ENCODE measurements at regions not wholly inside any gene's neighbourhood (a gene's known extent, or its start where the extent isn't known, plus 50 kb on each side); places are given as distances from the start of the nearest gene placed in this dataset.

DNA sequence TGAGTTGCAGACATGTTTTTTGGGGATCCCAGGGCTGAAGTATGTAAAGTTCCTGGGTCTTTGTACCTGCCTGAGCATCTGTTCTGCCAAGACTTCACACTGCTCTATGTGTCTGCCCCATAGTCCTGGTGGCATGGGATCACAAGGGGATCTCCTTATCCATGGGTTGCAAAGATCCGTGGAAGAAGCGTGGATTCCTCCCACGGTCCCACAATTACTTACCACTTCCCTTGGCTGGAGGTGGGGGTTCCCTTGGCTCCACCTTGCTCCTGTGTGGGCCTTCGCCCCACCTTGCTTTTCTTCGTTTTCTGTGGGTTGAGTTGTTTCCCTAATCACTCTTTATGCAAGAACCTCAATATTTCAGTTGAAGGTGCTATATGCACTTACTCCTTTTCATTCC, 157.4 kb upstream of the CHORDC1 start:
- no peak overlapping the region for H3K9ac ChIP-seq (ENCODE audit: low read length)
- TF ChIP-seq EZH2phosphoT487 (IDR thresholded peaks at IDR 0.05; ENCODE audit: low read length) (no peak), EZH2 (optimal IDR thresholded peaks at IDR 0.05; ENCODE audit: low read depth, low read length) (no peak), CTCF (IDR thresholded peaks at IDR 0.05; ENCODE audit: low read length) (no peak)
- no peaks in the 10 kb centered on the region for H4K20me1 ChIP-seq (ENCODE audit: insufficient read depth, low read length)
- no peaks in the 10 kb centered on the region for H3K27me3 ChIP-seq (replicated peaks; ENCODE audit: insufficient read depth, low read length)
- H3K36me3 ChIP-seq (replicated peaks; ENCODE audit: insufficient read depth, low read length): no peaks in the 10 kb centered on the region
- H3K4me2 ChIP-seq (ENCODE audit: low read depth, low read length): no peak overlapping the region
- H3F3A ChIP-seq (ENCODE audit: insufficient read depth, low read length): no peaks in the 10 kb centered on the region
- no peaks in the 10 kb centered on the region for H3K4me1 ChIP-seq (ENCODE audit: low read length)
- H3K79me2 ChIP-seq (ENCODE audit: low read length): no peaks in the 10 kb centered on the region
- H3K9me3 ChIP-seq (replicated peaks; ENCODE audit: insufficient read depth, low read length): no peaks in the 10 kb centered on the region
- H3K9me2 ChIP-seq (replicated peaks; ENCODE audit: insufficient read depth, low read length): no peaks in the 10 kb centered on the region
- DNase-seq: no peak
- H2AFZ ChIP-seq (ENCODE audit: low read length): no peak overlapping the region
- H3K27ac ChIP-seq (ENCODE audit: low read length): no peak overlapping the region
- no peak overlapping the region for H3K4me3 ChIP-seq (ENCODE audit: low read length)

GRCh38 chr11:90373971-90374370, 151.1 kb upstream of the CHORDC1 start:
- Histone ChIP-seq H3K9me2 (replicated peaks; ENCODE audit: insufficient read depth, low read length) (no peaks in the 10 kb centered on the region), H3F3A (ENCODE audit: insufficient read depth, low read length) (no peaks in the 10 kb centered on the region), H3K27ac (ENCODE audit: low read length) (no peak overlapping the region), H3K27me3 (replicated peaks; ENCODE audit: insufficient read depth, low read length) (no peaks in the 10 kb centered on the region), H3K9ac (ENCODE audit: low read length) (no peak overlapping the region), H3K9me3 (replicated peaks; ENCODE audit: insufficient read depth, low read length) (no peaks in the 10 kb centered on the region), H3K4me2 (ENCODE audit: low read depth, low read length) (no peak overlapping the region), H3K4me1 (ENCODE audit: low read length) (no peaks in the 10 kb centered on the region), H3K36me3 (replicated peaks; ENCODE audit: insufficient read depth, low read length) (no peaks in the 10 kb centered on the region), H3K4me3 (ENCODE audit: low read length) (no peak overlapping the region), H3K79me2 (ENCODE audit: low read length) (no peaks in the 10 kb centered on the region), H2AFZ (ENCODE audit: low read length) (no peak overlapping the region), H4K20me1 (ENCODE audit: insufficient read depth, low read length) (no peaks in the 10 kb centered on the region)
- TF ChIP-seq EZH2 (optimal IDR thresholded peaks at IDR 0.05; ENCODE audit: low read depth, low read length) (no peak), EZH2phosphoT487 (IDR thresholded peaks at IDR 0.05; ENCODE audit: low read length) (no peak), CTCF (IDR thresholded peaks at IDR 0.05; ENCODE audit: low read length) (no peak)
- DNase-seq: no peak

DNA sequence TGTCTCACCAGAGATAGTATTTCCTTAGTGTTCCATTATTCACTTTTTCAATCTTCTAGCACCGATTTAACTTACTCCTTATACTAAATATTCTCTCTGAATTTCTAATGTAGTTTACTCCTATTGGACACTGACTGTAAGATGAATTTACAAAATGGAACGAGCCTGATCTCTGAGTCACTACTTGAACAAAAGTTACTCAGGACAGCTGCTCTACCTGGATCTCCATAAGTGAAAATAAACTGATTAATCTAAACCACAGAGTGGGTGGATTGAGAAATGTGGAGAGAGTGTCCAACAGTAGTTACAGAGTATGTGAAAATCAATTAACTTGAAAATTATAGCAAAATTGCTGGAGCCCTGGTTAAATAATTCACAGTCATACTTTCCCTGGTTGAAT, 141.7 kb upstream of the CHORDC1 start:
- Histone ChIP-seq H4K20me1 (ENCODE audit: insufficient read depth, low read length) (no peaks in the 10 kb centered on the region), H3K4me2 (ENCODE audit: low read depth, low read length) (no peak overlapping the region), H2AFZ (ENCODE audit: low read length) (no peak overlapping the region), H3F3A (ENCODE audit: insufficient read depth, low read length) (no peaks in the 10 kb centered on the region), H3K27ac (ENCODE audit: low read length) (no peak overlapping the region), H3K27me3 (replicated peaks; ENCODE audit: insufficient read depth, low read length) (no peaks in the 10 kb centered on the region), H3K36me3 (replicated peaks; ENCODE audit: insufficient read depth, low read length) (no peaks in the 10 kb centered on the region), H3K4me1 (ENCODE audit: low read length) (no peaks in the 10 kb centered on the region), H3K9me3 (replicated peaks; ENCODE audit: insufficient read depth, low read length) (no peaks in the 10 kb centered on the region), H3K79me2 (ENCODE audit: low read length) (no peaks in the 10 kb centered on the region), H3K4me3 (ENCODE audit: low read length) (no peak overlapping the region), H3K9ac (ENCODE audit: low read length) (no peak overlapping the region), H3K9me2 (replicated peaks; ENCODE audit: insufficient read depth, low read length) (no peaks in the 10 kb centered on the region)
- TF ChIP-seq EZH2phosphoT487 (IDR thresholded peaks at IDR 0.05; ENCODE audit: low read length) (no peak), CTCF (IDR thresholded peaks at IDR 0.05; ENCODE audit: low read length) (no peak), EZH2 (optimal IDR thresholded peaks at IDR 0.05; ENCODE audit: low read depth, low read length) (no peak)
- no peak for DNase-seq
